ENCODE measurements at regions not wholly inside any gene's neighbourhood (a gene's known extent, or its start where the extent isn't known, plus 50 kb on each side); places are given as distances from the start of the nearest gene placed in this dataset.

- SMC1A ChIA-PET (ENCODE audit: uncharacterized antibody, unreplicated experiment), result no interaction called here
- Histone ChIP-seq H3K4me3 (no peak overlapping the region), H3K27me3 (replicated peaks in 1 of 2; ENCODE audit: control insufficient read depth in 2 of 2, insufficient read depth in 2 of 2, low read length in 1 of 2) (no peaks in the 10 kb centered on the region; a peak in 1 of 4 replicates), H3K79me2 (ENCODE audit: control insufficient read depth, insufficient read depth, low read length) (no peaks in the 10 kb centered on the region), H3K4me1 (ENCODE audit: control insufficient read depth, insufficient read depth, low read length) (no peaks in the 10 kb centered on the region), H3K36me3 (ENCODE audit: control insufficient read depth in 2 of 2, insufficient read depth in 2 of 2, low read length in 1 of 2) (no peaks in the 10 kb centered on the region), H3K9me3 (replicated peaks; ENCODE audit: control insufficient read depth, insufficient read depth, low read length) (no peaks in the 10 kb centered on the region), H3K9ac (ENCODE audit: control insufficient read depth, insufficient read depth, low read length) (no peak overlapping the region), H2AFZ (ENCODE audit: control insufficient read depth, low read depth, low read length) (no peak overlapping the region), H3K4me2 (ENCODE audit: control insufficient read depth, insufficient read depth) (no peak overlapping the region), H4K20me1 (ENCODE audit: control insufficient read depth, insufficient read depth) (no peaks in the 10 kb centered on the region), H3K27ac (ENCODE audit: control insufficient read depth, insufficient read depth) (no peak overlapping the region)
- DNase-seq (ENCODE audit: low read depth, low spot score), result no peak
- intact Hi-C loops (cut with micrococcal nuclease; ENCODE audit: unreplicated experiment) (no loop called here), in situ Hi-C loops (cut with MboI) (no loop called here)
- TF ChIP-seq RFX5 (IDR thresholded peaks at IDR 0.05; ENCODE audit: low read depth, low read length) (no peak), EGR1 (IDR thresholded peaks at IDR 0.05; ENCODE audit: borderline replicate concordance in 1 of 2, low read depth in 2 of 2, low read length in 2 of 2) (no peak), ZZZ3 (IDR thresholded peaks at IDR 0.05; ENCODE audit: control insufficient read depth, insufficient read length, low read depth) (no peak), SMC3 (IDR thresholded peaks at IDR 0.05; ENCODE audit: borderline replicate concordance, low read length) (no peak), ZBTB33 (IDR thresholded peaks at IDR 0.05) (no peak), EP300 (IDR thresholded peaks at IDR 0.05; ENCODE audit: borderline replicate concordance in 1 of 2, control insufficient read depth in 1 of 2, low read depth in 2 of 2, low read length in 2 of 2) (no peak)
- CTCF ChIA-PET, result no interaction called here
- FAIRE-seq, result no peak
- 44% methylated on average over 9 of the region's 9 CpGs for WGBS (ENCODE audit: insufficient coverage, insufficient replicate concordance, low lambda C conversion rate, missing lambda C conversion rate)
- no TSS peak for BruUV-seq (replicated peaks)
- ATAC-seq, result no peak
- POLR2A ChIA-PET, result no interaction called here
- RAD21 ChIA-PET (ENCODE audit: unreplicated experiment), result interaction anchor here (0.7 kb wide), 1 partner anchor 9 kb away, joined by 3 read pairs; no protein-coding TSS in a partner anchor
These were observed 248.2 kb downstream of the MATN1 start for GRCh38 chr1:30475201-30475600.

- no peak overlapping the region for H3K4me3 ChIP-seq
- RAD21 ChIA-PET (ENCODE audit: unreplicated experiment), result no interaction called here
- intact Hi-C loops (cut with micrococcal nuclease; ENCODE audit: unreplicated experiment) (no loop called here), in situ Hi-C loops (cut with MboI) (no loop called here)
- no TSS peak for BruUV-seq (replicated peaks)
- WGBS (ENCODE audit: insufficient coverage, insufficient replicate concordance, low lambda C conversion rate, missing lambda C conversion rate), result 50% methylated on average over 9 of the region's 9 CpGs
- H4K20me1 ChIP-seq (ENCODE audit: control insufficient read depth, insufficient read depth), result no peaks in the 10 kb centered on the region
- no peak overlapping the region for H3K9ac ChIP-seq (ENCODE audit: control insufficient read depth, insufficient read depth, low read length)
- H2AFZ ChIP-seq (ENCODE audit: control insufficient read depth, low read depth, low read length), result no peak overlapping the region
- POLR2A ChIA-PET, result no interaction called here
- SMC1A ChIA-PET (ENCODE audit: uncharacterized antibody, unreplicated experiment), result no interaction called here
- no peaks in the 10 kb centered on the region for H3K9me3 ChIP-seq (replicated peaks; ENCODE audit: control insufficient read depth, insufficient read depth, low read length)
- ATAC-seq (no peak), DNase-seq (ENCODE audit: low read depth, low spot score) (no peak), FAIRE-seq (no peak)
- CTCF ChIA-PET, result no interaction called here
- H3K36me3 ChIP-seq (ENCODE audit: control insufficient read depth in 2 of 2, insufficient read depth in 2 of 2, low read length in 1 of 2), result no peaks in the 10 kb centered on the region
- H3K79me2 ChIP-seq (ENCODE audit: control insufficient read depth, insufficient read depth, low read length), result no peaks in the 10 kb centered on the region
- no peaks in the 10 kb centered on the region; a peak in 1 of 4 replicates for H3K27me3 ChIP-seq (replicated peaks in 1 of 2; ENCODE audit: control insufficient read depth in 2 of 2, insufficient read depth in 2 of 2, low read length in 1 of 2)
- no peaks in the 10 kb centered on the region for H3K4me1 ChIP-seq (ENCODE audit: control insufficient read depth, insufficient read depth, low read length)
- no peak overlapping the region for H3K4me2 ChIP-seq (ENCODE audit: control insufficient read depth, insufficient read depth)
- H3K27ac ChIP-seq (ENCODE audit: control insufficient read depth, insufficient read depth), result no peak overlapping the region
- TF ChIP-seq TAF1 (IDR thresholded peaks at IDR 0.05; ENCODE audit: borderline replicate concordance, low read depth, low read length) (no peak), BCL3 (IDR thresholded peaks at IDR 0.05; ENCODE audit: borderline replicate concordance, insufficient read depth, low read depth, low read length, poor library complexity, severe bottlenecking) (no peak), ZBED1 (IDR thresholded peaks at IDR 0.05; ENCODE audit: borderline replicate concordance) (no peak), MEF2A (IDR thresholded peaks at IDR 0.05; ENCODE audit: insufficient read depth, low read depth, low read length) (no peak), NKRF (conservative IDR thresholded peaks at IDR 0.05) (no peak)
These were observed 248.6 kb downstream of the MATN1 start for GRCh38 chr1:30474818-30475200.
